Aorta (tissue), 5 donors: ENCODE measurements at regions not wholly inside any gene's neighbourhood (a gene's known extent, or its start where the extent isn't known, plus 50 kb on each side); places are given as distances from the start of the nearest gene placed in this dataset.
A peak's percentile ranks its signal among the peaks of the same experiment; 100 is the strongest.

Experiments
- ATAC-seq: fragments of 200-7000 bp; cut with Tn5 transposase; one replicate; pipeline ENCODE4 v1.9.1; 2022; ENCODE audit warnings: moderate library complexity; ENCODE audit not compliant: low FRiP score
- DNase-seq, 2 donors: peaks; one replicate each; pipeline ENCODE4 v3.0.0-alpha.2; 2020
- H3K27ac ChIP-seq, 2 donors: one replicate each; pipeline ENCODE4 v1.5.1; 2013; ENCODE audit warnings: low read length in 2 of 2, mild to moderate bottlenecking in 2 of 2, moderate library complexity in 2 of 2, control low read depth in 1 of 2, inconsistent platforms in 1 of 2, low read depth in 1 of 2
- H3K27me3 ChIP-seq, 2 donors: one replicate each; pipeline ENCODE4 v1.6.1; 2013; ENCODE audit warnings: control low read depth in 1 of 2, low read length in 1 of 2, mild to moderate bottlenecking in 1 of 2, moderate library complexity in 1 of 2; ENCODE audit not compliant: insufficient read depth in 2 of 2, control insufficient read depth in 1 of 2
- H3K36me3 ChIP-seq, 2 donors: one replicate each; pipeline ENCODE4 v1.6.1; 2013; ENCODE audit warnings: control low read depth in 1 of 2, low read length in 1 of 2, mild to moderate bottlenecking in 1 of 2; ENCODE audit not compliant: insufficient read depth in 2 of 2, control insufficient read depth in 1 of 2
- H3K4me1 ChIP-seq, 2 donors: one replicate each; pipeline ENCODE4 v1.6.1; 2013; ENCODE audit warnings: low read length in 2 of 2, control low read depth in 1 of 2, mild to moderate bottlenecking in 1 of 2, moderate library complexity in 1 of 2; ENCODE audit not compliant: insufficient read depth in 2 of 2, control insufficient read depth in 1 of 2
- H3K4me3 ChIP-seq, 2 donors: one replicate each; pipeline ENCODE4 v1.5.1; 2013; ENCODE audit warnings: low read length in 2 of 2, control low read depth in 1 of 2, mild to moderate bottlenecking in 1 of 2
- H3K9me3 ChIP-seq: one replicate; pipeline ENCODE4 v1.6.1; 2013; ENCODE audit warnings: mild to moderate bottlenecking, low read length; ENCODE audit not compliant: control insufficient read depth
- WGBS, 2 donors: extraction: QIAGEN DNeasy Blood & Tissue Kit; methylation state at CpG; one replicate each; pipeline ENCODE4 v1.1.7; 2013; 5-methylcytosine and 5-hydroxymethylcytosine counted together
- intact Hi-C, 2 donors: fragments of 100-400 bp; cut with DNase I; formaldehyde crosslinking; loops; one replicate each; pipeline versions ENCODE4 v1.14.2 to v1.15.0; 2022
- donor health status: healthy with polysubstance abuse.
- donor health status: Bipolar disorder and iron deficiency.
- donor health status: DM: no; HTN: no; CAD: no.
- donor health status: DM: no; HTN: no; CAD: no.
- donor health status: DM: yes; HTN: yes; CAD: no.

DNA sequence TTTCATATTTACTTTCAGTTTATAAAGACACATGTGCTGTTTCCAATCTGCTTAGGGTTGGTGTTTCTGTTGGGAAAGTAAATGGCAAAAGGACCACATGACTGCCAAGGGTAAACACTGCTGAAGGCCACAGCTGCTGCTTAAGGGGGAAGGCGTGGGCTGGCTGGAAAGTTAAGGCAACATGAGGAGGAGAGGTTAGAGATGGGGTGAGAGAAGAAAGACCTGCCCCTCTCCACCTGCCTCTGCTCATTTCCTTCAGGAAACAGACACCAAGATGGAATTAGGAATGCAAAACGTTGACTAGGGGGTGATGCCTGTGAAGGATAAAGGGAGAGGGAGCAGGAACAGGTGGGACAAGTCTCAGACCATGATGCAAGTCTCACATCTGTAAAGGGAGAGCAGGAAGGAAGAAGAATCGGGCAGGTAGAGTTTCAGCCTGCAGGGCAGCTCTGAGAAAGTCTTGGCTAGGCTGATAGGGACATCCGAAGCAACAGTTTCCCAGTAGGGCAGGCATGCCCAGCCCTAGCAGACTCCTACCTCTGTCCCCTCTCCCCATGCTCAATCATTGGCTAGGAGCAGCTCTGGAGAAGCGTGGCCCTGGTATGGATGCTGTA is 86.0 kb downstream of the CDC42EP3 start:
- peak overlapping the region in 1 of 2 donors; percentile 72 for H3K27ac ChIP-seq
- H3K4me1 ChIP-seq = peaks cover 4 to 14% of the 10 kb centered on the region in 2 donors
- 52 to 60% methylated on average over 5 of the region's 5 CpGs for WGBS, 2 donors
- H3K9me3 ChIP-seq = no peaks in the 10 kb centered on the region
- intact Hi-C loops = no loop called here
- H3K27me3 ChIP-seq = no peaks in the 10 kb centered on the region
- no peak overlapping the region for H3K4me3 ChIP-seq
- H3K36me3 ChIP-seq = no peaks in the 10 kb centered on the region
- ATAC-seq = peak; percentile 20
- DNase-seq = no peak

- Histone ChIP-seq H3K4me3 (no peak overlapping the region), H3K4me1 (peaks cover 4 to 14% of the 10 kb centered on the region in 2 donors), H3K36me3 (no peaks in the 10 kb centered on the region), H3K9me3 (no peaks in the 10 kb centered on the region), H3K27ac (peak overlapping the region in 1 of 2 donors; percentile 64), H3K27me3 (no peaks in the 10 kb centered on the region)
- WGBS, 2 donors = 12 to 13% methylated on average over 7 of the region's 7 CpGs
- intact Hi-C loops = no loop called here
- ATAC-seq (peak; percentile 43), DNase-seq (peak; percentile 77 to 80)
Measured at GRCh38 chr2:37585982-37586621, 85.3 kb downstream of the CDC42EP3 start.

GRCh38 chr2:37586663-37587317 is 84.7 kb downstream of the CDC42EP3 start:
- Histone ChIP-seq H3K4me1 (peaks cover 4 to 14% of the 10 kb centered on the region in 2 donors), H3K27ac (no peak overlapping the region), H3K36me3 (no peaks in the 10 kb centered on the region), H3K4me3 (no peak overlapping the region), H3K27me3 (no peaks in the 10 kb centered on the region), H3K9me3 (no peaks in the 10 kb centered on the region)
- no peak for ATAC-seq
- WGBS, 2 donors = 76 to 79% methylated on average over 3 of the region's 3 CpGs
- DNase-seq = no peak
- intact Hi-C loops = no loop called here

DNA sequence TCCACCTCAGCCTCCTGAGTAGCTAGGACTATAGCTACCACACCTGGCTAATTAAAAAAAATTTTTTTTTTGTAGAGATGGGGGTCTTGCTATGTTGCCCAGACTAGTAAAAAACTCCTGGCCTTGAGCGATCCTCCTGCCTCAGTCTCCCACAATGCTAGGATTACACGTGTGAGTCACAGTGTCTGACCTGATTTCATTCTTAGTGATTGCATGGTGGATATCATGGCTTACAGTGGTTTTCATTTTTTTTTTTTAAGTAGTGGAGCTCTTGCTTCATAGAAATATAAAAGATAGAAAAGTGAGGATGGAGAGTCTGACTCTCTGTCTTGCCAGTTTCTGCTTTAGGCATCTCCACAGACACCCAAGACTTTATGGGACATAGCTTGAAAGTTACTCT is 83.6 kb downstream of the CDC42EP3 start:
- Histone ChIP-seq H3K36me3 (no peaks in the 10 kb centered on the region), H3K4me3 (no peak overlapping the region), H3K4me1 (peaks cover 4 to 14% of the 10 kb centered on the region in 2 donors), H3K9me3 (no peaks in the 10 kb centered on the region), H3K27me3 (no peaks in the 10 kb centered on the region), H3K27ac (no peak overlapping the region)
- 96 to 97% methylated on average over 2 of the region's 2 CpGs for WGBS, 2 donors
- ATAC-seq (no peak), DNase-seq (no peak)
- intact Hi-C loops = no loop called here

GRCh38 chr2:37588316-37588777 is 83.1 kb downstream of the CDC42EP3 start:
- H3K4me3 ChIP-seq = no peak overlapping the region
- no peaks in the 10 kb centered on the region for H3K36me3 ChIP-seq
- no peaks in the 10 kb centered on the region for H3K27me3 ChIP-seq
- 85 to 87% methylated on average over 6 of the region's 6 CpGs for WGBS, 2 donors
- H3K9me3 ChIP-seq = no peaks in the 10 kb centered on the region
- DNase-seq = no peak
- H3K4me1 ChIP-seq = peaks cover 2 to 12% of the 10 kb centered on the region in 2 donors
- no peak overlapping the region for H3K27ac ChIP-seq
- ATAC-seq = no peak
- intact Hi-C loops = no loop called here

GRCh38 chr2:37589298-37589697 is 82.1 kb downstream of the CDC42EP3 start:
- no peaks in the 10 kb centered on the region for H3K9me3 ChIP-seq

DNA sequence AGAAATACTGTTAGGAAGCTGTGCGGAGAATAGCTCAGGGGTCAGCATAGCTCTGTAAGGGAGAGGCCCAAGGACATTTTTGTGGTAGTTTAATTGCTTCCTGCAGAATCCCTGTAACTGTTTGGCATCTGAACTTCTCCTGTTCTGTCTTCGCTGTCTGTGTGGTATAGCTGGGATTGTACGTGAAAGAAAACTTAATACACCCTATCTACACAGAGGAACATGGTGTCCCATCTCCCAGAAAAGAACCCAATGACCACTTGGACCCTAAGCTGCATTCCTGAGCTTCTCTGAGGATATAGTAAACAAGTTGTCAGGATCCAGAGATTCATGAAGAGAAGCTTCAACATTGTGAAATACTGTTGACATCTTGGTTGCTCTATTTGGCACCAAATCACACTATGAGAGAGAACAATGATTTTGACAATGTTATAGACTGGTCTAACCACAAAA is 81.3 kb downstream of the CDC42EP3 start:
- WGBS, 2 donors = 82 to 94% methylated on average over 3 of the region's 3 CpGs
- ATAC-seq (no peak), DNase-seq (no peak)
- H3K27me3 ChIP-seq = no peaks in the 10 kb centered on the region
- H3K4me3 ChIP-seq = no peak overlapping the region
- no peaks in the 10 kb centered on the region for H3K36me3 ChIP-seq
- intact Hi-C loops = no loop called here
- H3K4me1 ChIP-seq = peaks cover 2 to 4% of the 10 kb centered on the region in 2 donors
- no peak overlapping the region for H3K27ac ChIP-seq
- no peaks in the 10 kb centered on the region for H3K9me3 ChIP-seq

More at GRCh38 chr2:37589298-37589697, 82.1 kb downstream of the CDC42EP3 start:
- DNase-seq (no peak), ATAC-seq (no peak)
- no peak overlapping the region for H3K27ac ChIP-seq
- H3K36me3 ChIP-seq = no peaks in the 10 kb centered on the region
- no peaks in the 10 kb centered on the region for H3K27me3 ChIP-seq
- no peak overlapping the region for H3K4me3 ChIP-seq
- peaks cover 2 to 6% of the 10 kb centered on the region in 2 donors for H3K4me1 ChIP-seq
- intact Hi-C loops = no loop called here
- WGBS, 2 donors = 92 to 97% methylated on average over 3 of the region's 3 CpGs
